MCF 10A (cell line): ENCODE measurements at regions not wholly inside any gene's neighbourhood (a gene's known extent, or its start where the extent isn't known, plus 50 kb on each side); places are given as distances from the start of the nearest gene placed in this dataset.

Source experiments
- BruUV-seq: library from RNA; stranded (reverse); fragments of 400-500 nt; replicated peaks from 2 replicates; lab custom pipeline; 2021; lab: Mats Ljungman, UMichigan
- CTCF ChIA-PET: fragments of 300-600 bp; sonication (Branson Sonifier 250); formaldehyde crosslinking; extraction: SDS; loops from one replicate; lab custom pipeline; 2021; ENCODE audit warnings: antibody characterized with exemption, inconsistent platforms; lab: Yijun Ruan, JAX
- POLR2A ChIA-PET: fragments of 300-600, 350-650 bp; sonication (Branson Sonifier 250); formaldehyde crosslinking; extraction: SDS; loops from one replicate; lab custom pipeline; 2020; ENCODE audit warnings: antibody characterized with exemption, inconsistent platforms; lab: Yijun Ruan, JAX
- DNase-seq: peaks from one replicate; pipeline ENCODE4 v3.0.0-alpha.2; 2018; ENCODE audit not compliant: unreplicated experiment
- H3K27ac Mint-ChIP-seq: one replicate; pipeline ENCODE4 v1.8.0; 2022; ENCODE audit warnings: mild to moderate bottlenecking, low read depth, mixed read lengths; ENCODE audit not compliant: unreplicated experiment
- H3K27me3 Mint-ChIP-seq: one replicate; pipeline ENCODE4 v1.8.0; 2022; ENCODE audit warnings: mixed read lengths; ENCODE audit not compliant: insufficient read depth, unreplicated experiment
- H3K36me3 Mint-ChIP-seq: one replicate; pipeline ENCODE4 v1.8.0; 2022; ENCODE audit warnings: mild to moderate bottlenecking, moderate library complexity, mixed read lengths; ENCODE audit not compliant: insufficient read depth, unreplicated experiment
- H3K4me1 Mint-ChIP-seq: one replicate; pipeline ENCODE4 v1.8.0; 2022; ENCODE audit warnings: mixed read lengths; ENCODE audit not compliant: insufficient read depth, unreplicated experiment
- H3K4me3 Mint-ChIP-seq: one replicate; pipeline ENCODE4 v1.8.0; 2022; ENCODE audit warnings: mild to moderate bottlenecking, moderate library complexity, mixed read lengths; ENCODE audit not compliant: unreplicated experiment
- H3K9me3 Mint-ChIP-seq: one replicate; pipeline ENCODE4 v1.8.0; 2022; ENCODE audit warnings: mixed read lengths; ENCODE audit not compliant: unreplicated experiment
- CTCF ChIP-seq: fragments of 200-600 bp; IDR thresholded peaks from one replicate; pipeline ENCODE4 v1.8.0; 2022; ENCODE audit warnings: antibody characterized with exemption, mild to moderate bottlenecking; ENCODE audit not compliant: unreplicated experiment
- intact Hi-C: fragments of 100-400 bp; cut with micrococcal nuclease; formaldehyde crosslinking; loops from 2 replicates; pipeline ENCODE4 v1.14.1; 2022

GRCh38 chr10:36336315-36336714 is 694.2 kb upstream of the FZD8 start:
- CTCF ChIA-PET: no interaction called here
- POLR2A ChIA-PET: interaction anchor here (0.7 kb wide), 1 partner anchor 57 kb away, joined by 3 read pairs; no protein-coding TSS in a partner anchor
- no peaks in the 10 kb centered on the region for H3K36me3 Mint-ChIP-seq
- H3K9me3 Mint-ChIP-seq: peaks cover 8% of the 10 kb centered on the region
- BruUV-seq: no TSS peak
- peak; percentile 9 for DNase-seq
- H3K27me3 Mint-ChIP-seq: no peaks in the 10 kb centered on the region
- TF ChIP-seq CTCF: no peak
- intact Hi-C loops: no loop called here
- peak overlapping the region; percentile 21 for H3K27ac Mint-ChIP-seq
- no peak overlapping the region for H3K4me3 Mint-ChIP-seq
- peaks cover 7% of the 10 kb centered on the region for H3K4me1 Mint-ChIP-seq

- H3K27me3 Mint-ChIP-seq: no peaks in the 10 kb centered on the region
- no peak for TF ChIP-seq CTCF
- peaks cover 7% of the 10 kb centered on the region for H3K4me1 Mint-ChIP-seq
- BruUV-seq: no TSS peak
- H3K36me3 Mint-ChIP-seq: no peaks in the 10 kb centered on the region
- no peak overlapping the region for H3K27ac Mint-ChIP-seq
- intact Hi-C loops: no loop called here
- H3K4me3 Mint-ChIP-seq: no peak overlapping the region
- ChIA-PET POLR2A (interaction anchor here (0.6 kb wide), 1 partner anchor 18 kb away, joined by 3 read pairs; no protein-coding TSS in a partner anchor), CTCF (no interaction called here)
- H3K9me3 Mint-ChIP-seq: peaks cover 8% of the 10 kb centered on the region
- no peak for DNase-seq
Measured at GRCh38 chr10:36333446-36333845, 691.4 kb upstream of the FZD8 start.

- CTCF ChIA-PET: no interaction called here
- intact Hi-C loops: no loop called here
- no peak for TF ChIP-seq CTCF
Measured at GRCh38 chr10:36332926-36333325, 690.8 kb upstream of the FZD8 start.

GRCh38 chr10:36331121-36331520 is 689.0 kb upstream of the FZD8 start:
- no peak overlapping the region for H3K4me3 Mint-ChIP-seq
- DNase-seq: no peak
- no peak for TF ChIP-seq CTCF
- H3K9me3 Mint-ChIP-seq: no peaks in the 10 kb centered on the region
- no peaks in the 10 kb centered on the region for H3K27me3 Mint-ChIP-seq
- H3K27ac Mint-ChIP-seq: no peak overlapping the region
- ChIA-PET POLR2A (no interaction called here), CTCF (no interaction called here)
- intact Hi-C loops: no loop called here
- no TSS peak for BruUV-seq
- no peaks in the 10 kb centered on the region for H3K36me3 Mint-ChIP-seq
- no peaks in the 10 kb centered on the region for H3K4me1 Mint-ChIP-seq

More at GRCh38 chr10:36332926-36333325, 690.8 kb upstream of the FZD8 start:
- peaks cover 8% of the 10 kb centered on the region for H3K9me3 Mint-ChIP-seq
- no peak overlapping the region for H3K27ac Mint-ChIP-seq
- H3K27me3 Mint-ChIP-seq: no peaks in the 10 kb centered on the region
- no peaks in the 10 kb centered on the region for H3K36me3 Mint-ChIP-seq
- no peak overlapping the region for H3K4me3 Mint-ChIP-seq
- peaks cover 7% of the 10 kb centered on the region for H3K4me1 Mint-ChIP-seq
- DNase-seq: no peak
- no TSS peak for BruUV-seq
- POLR2A ChIA-PET: interaction anchor here (0.8 kb wide), 1 partner anchor 62 kb away, joined by 3 read pairs; no protein-coding TSS in a partner anchor
